Thymus (tissue), 11 donors: ENCODE measurements at regions not wholly inside any gene's neighbourhood (a gene's known extent, or its start where the extent isn't known, plus 50 kb on each side); places are given as distances from the start of the nearest gene placed in this dataset.
"Not testable (repeated sequence)": the region's sequence is repeated elsewhere in the genome, so short reads cannot be mapped to it uniquely, and the experiment has no call there.

Experiments
- DNase-seq, 9 donors: peaks; one replicate each; pipeline ENCODE4 v3.0.0-alpha.2; 2013; ENCODE audit warnings: low spot score in 9 of 9, low read depth in 6 of 9, missing footprints in 1 of 9
- H3K27ac ChIP-seq, 2 donors: one replicate each; pipeline ENCODE4 v1.5.1; 2013; ENCODE audit warnings: control low read depth in 1 of 2, low read depth in 1 of 2, low read length in 1 of 2, mild to moderate bottlenecking in 1 of 2, moderate library complexity in 1 of 2
- H3K27me3 ChIP-seq, 2 donors: one replicate each; pipeline ENCODE4 v1.5.1; 2013; ENCODE audit warnings: low read length in 1 of 2; ENCODE audit not compliant: control insufficient read depth in 2 of 2, insufficient read depth in 1 of 2
- H3K36me3 ChIP-seq, 2 donors: one replicate each; pipeline ENCODE4 v1.5.1; 2013; ENCODE audit warnings: low read length in 1 of 2, mild to moderate bottlenecking in 1 of 2, moderate library complexity in 1 of 2; ENCODE audit not compliant: control insufficient read depth in 2 of 2, insufficient read depth in 2 of 2
- H3K4me1 ChIP-seq, 2 donors: one replicate each; pipeline ENCODE4 v1.5.1; 2013; ENCODE audit warnings: low read length in 2 of 2; ENCODE audit not compliant: control insufficient read depth in 2 of 2, insufficient read depth in 2 of 2
- H3K4me3 ChIP-seq, 2 donors: one replicate each; pipeline ENCODE4 v1.5.1; 2013; ENCODE audit warnings: low read length in 2 of 2, control low read depth in 1 of 2, mild to moderate bottlenecking in 1 of 2
- H3K9me3 ChIP-seq, 2 donors: one replicate each; pipeline ENCODE4 v1.5.1; 2013; ENCODE audit warnings: low read length in 1 of 2, mild to moderate bottlenecking in 1 of 2; ENCODE audit not compliant: control insufficient read depth in 2 of 2, insufficient read depth in 1 of 2
- WGBS: extraction: QIAGEN DNeasy Blood & Tissue Kit; methylation state at CpG from one replicate; pipeline ENCODE4 v1.1.7; 2013; 5-methylcytosine and 5-hydroxymethylcytosine counted together
- donor health status: healthy.

DNA sequence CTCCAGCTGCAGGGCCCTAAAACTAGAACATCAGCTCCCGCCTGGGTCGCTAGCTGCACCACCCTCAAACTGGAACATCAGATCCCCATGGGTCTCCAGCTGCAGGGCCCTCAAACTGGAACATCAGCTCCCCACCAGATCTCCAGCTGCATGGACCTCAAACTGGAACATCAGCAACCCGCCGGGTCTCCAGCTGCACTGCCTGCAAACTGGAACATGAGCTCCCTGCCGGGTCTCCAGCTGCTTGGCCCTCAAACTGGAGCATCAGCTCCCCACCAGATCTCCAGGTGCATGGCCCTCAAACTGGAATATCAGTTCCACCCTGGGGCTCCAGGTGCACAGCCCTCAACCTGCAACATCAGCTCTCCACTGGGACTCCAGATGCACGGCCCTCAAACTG is 82.7 kb downstream of the TFRC start:
- not testable (repeated sequence) for H3K27me3 ChIP-seq, DNase-seq, H3K9me3 ChIP-seq, H3K36me3 ChIP-seq, H3K4me3 ChIP-seq, H3K27ac ChIP-seq, H3K4me1 ChIP-seq
- WGBS, result 97% methylated on average over 6 of the region's 6 CpGs

DNA sequence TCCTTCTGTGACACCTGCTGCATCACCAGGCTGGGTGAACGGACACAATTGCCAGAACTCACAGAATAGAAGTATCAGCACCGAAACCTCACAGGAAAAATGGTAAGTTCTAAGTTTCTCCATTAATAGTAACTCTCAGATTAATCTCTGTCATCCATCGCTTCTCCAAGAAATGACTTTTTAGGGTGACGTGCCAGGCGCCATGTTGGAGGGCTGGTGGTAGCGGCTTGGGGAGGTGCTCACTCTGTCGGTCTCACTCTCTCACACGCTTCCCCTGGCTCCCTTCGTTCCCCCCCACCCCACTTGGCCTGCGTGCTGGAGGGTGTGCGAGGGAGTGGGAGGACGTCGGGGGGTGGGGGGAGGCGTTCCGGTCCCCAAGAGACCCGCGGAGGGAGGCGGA is 85.6 kb downstream of the TFRC start:
- not testable (repeated sequence) for H3K27me3 ChIP-seq, H3K4me3 ChIP-seq, H3K9me3 ChIP-seq, DNase-seq, H3K4me1 ChIP-seq, H3K36me3 ChIP-seq, H3K27ac ChIP-seq
- WGBS, result 90% methylated on average over 9 of the region's 18 CpGs

DNA sequence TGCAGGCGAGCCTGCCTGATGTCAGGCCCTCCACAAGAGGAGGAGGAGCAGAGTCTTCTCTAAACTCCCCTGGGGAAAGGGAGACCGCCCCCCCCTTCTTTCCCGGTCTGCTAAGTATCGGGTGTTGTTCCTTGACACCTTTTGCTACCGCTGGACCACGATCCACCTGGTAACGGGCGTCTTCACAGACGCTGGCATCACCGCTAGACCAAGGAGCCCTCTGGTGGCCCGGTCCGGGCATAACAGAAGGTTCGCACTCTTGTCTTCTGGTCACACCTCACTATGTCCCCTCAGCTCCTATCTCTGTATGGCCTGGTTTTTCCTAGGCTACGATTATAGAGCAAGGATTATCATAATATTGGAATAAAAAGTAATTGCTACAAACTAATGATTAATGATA is 86.0 kb upstream of the TNK2 start:
- peak in 2 of 9 donors; percentile 11 to 44 for DNase-seq
- H3K27me3 ChIP-seq, H3K4me3 ChIP-seq, H3K36me3 ChIP-seq, H3K4me1 ChIP-seq, H3K27ac ChIP-seq, H3K9me3 ChIP-seq: not testable (repeated sequence)
- 47% methylated on average over 13 of the region's 14 CpGs for WGBS

DNA sequence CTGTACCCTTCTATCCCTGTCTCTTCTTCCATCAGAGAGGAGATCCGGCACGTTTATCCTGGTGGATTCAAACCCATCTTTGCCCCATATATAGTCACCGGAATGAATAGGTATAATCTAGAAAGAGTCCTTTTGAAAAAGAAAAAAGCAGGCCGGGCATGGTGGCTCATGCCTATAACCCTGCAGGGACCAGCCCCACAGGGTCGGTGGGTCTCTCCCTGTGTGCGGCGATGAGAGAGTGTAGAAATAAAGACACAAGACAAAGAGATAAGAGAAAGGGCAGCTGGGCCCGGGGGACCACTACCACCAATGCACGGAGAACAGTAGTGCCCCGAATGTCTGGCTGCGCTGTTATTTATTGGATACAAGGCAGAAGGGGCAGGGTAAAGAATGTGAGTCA is 85.3 kb upstream of the TNK2 start:
- not testable (repeated sequence) for DNase-seq, H3K4me1 ChIP-seq, H3K27ac ChIP-seq, H3K4me3 ChIP-seq, H3K36me3 ChIP-seq, H3K27me3 ChIP-seq, H3K9me3 ChIP-seq
- 97% methylated on average over 11 of the region's 11 CpGs for WGBS

DNA sequence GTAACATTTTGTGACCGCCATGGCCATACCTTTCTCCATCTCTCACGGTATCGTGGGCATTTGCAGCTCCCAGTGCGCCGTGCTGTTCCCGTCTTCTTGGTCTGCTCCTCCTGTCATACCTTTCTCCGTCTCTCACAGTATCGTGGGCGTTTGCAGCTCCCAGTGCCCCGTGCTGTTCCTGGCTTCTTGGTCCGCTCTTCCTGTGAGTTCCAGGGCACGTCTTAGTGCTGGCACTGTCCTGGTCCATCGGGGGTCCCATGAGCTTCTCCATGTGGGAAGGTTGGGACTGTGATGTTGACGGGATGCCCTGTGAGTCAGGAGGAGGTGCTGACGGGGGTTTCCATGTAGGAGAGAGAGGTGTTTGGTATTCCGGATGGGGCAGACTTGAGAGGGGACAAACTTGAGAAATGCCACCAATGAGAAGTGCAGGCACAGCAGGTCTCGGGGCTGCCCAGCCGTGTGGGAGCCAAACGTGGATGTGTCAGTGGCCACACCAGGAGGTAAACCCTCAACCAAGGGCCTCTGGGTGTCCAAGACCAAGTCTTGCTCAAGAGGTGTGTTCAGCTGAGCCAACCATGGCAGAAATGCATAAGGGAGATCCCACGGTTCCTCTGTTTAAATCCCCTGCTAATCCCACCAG is 84.7 kb upstream of the TNK2 start:
- WGBS, result 98% methylated on average over 19 of the region's 20 CpGs
- not testable (repeated sequence) for H3K9me3 ChIP-seq, H3K27ac ChIP-seq, H3K4me1 ChIP-seq, DNase-seq, H3K27me3 ChIP-seq, H3K36me3 ChIP-seq, H3K4me3 ChIP-seq

DNA sequence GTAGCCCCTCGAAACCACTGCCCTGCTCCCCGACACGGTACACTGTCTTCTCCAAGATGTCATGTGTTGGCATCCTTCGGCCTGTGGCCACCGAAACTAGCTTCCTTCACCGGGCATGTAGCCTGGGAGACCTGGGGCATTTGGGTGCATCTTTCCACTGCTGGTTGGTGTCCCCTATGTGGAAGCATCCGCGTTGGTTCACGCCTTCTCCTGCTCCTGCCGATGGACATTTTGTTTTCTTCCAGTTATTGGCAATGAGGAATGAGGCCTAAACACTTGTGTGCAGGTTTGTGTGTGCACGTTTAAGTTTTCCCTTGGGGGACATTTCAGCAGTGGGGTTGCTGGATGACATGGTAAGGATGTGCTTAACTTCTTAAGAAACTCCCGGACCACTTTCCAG is 83.6 kb upstream of the TNK2 start:
- H3K4me1 ChIP-seq, DNase-seq, H3K27ac ChIP-seq, H3K4me3 ChIP-seq, H3K27me3 ChIP-seq, H3K36me3 ChIP-seq, H3K9me3 ChIP-seq: not testable (repeated sequence)
- WGBS, result 97% methylated on average over 9 of the region's 12 CpGs

DNA sequence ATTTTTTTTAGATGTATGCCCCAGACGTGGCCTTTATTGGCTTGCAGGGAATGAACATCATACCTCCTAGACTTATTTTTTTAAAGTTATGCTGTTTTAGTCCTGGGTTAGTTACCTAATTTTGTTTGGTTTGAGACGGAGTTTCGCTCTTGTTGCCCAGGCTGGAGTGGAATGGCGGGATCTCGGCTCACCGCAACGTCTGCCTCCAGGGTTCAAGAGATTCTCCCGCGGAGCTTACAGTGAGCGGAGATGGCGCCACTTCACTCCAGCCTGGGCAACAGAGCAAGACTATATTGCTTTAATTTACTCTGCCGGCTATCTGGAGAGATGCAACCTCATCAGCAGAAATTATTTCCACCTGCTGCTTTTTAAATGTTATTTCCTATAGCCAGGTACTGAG is 82.9 kb upstream of the TNK2 start:
- 97% methylated on average over 12 of the region's 12 CpGs for WGBS
- H3K27ac ChIP-seq, H3K4me1 ChIP-seq, DNase-seq, H3K27me3 ChIP-seq, H3K36me3 ChIP-seq, H3K9me3 ChIP-seq, H3K4me3 ChIP-seq: not testable (repeated sequence)

DNA sequence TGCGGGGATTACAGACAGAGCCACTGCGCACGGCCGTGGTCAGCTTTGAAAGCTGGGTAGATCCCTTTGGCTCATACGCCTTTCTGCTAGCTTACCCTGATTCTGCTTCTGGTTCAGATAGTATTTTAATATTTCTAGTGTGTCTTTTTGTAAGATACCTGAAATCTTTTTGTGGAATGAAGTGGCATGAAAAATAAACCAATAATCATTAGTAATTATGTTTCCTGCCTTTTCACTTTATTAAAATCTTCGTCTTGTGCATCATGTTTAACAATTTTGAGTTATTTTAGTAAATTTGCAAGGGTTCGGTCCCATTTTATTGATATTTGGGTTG is 82.5 kb upstream of the TNK2 start:
- H3K27me3 ChIP-seq, DNase-seq, H3K4me1 ChIP-seq, H3K27ac ChIP-seq, H3K9me3 ChIP-seq, H3K36me3 ChIP-seq: not testable (repeated sequence)
- peak overlapping the region; percentile 63 to 67 for H3K4me3 ChIP-seq
- 56% methylated on average over 7 of the region's 7 CpGs for WGBS

DNA sequence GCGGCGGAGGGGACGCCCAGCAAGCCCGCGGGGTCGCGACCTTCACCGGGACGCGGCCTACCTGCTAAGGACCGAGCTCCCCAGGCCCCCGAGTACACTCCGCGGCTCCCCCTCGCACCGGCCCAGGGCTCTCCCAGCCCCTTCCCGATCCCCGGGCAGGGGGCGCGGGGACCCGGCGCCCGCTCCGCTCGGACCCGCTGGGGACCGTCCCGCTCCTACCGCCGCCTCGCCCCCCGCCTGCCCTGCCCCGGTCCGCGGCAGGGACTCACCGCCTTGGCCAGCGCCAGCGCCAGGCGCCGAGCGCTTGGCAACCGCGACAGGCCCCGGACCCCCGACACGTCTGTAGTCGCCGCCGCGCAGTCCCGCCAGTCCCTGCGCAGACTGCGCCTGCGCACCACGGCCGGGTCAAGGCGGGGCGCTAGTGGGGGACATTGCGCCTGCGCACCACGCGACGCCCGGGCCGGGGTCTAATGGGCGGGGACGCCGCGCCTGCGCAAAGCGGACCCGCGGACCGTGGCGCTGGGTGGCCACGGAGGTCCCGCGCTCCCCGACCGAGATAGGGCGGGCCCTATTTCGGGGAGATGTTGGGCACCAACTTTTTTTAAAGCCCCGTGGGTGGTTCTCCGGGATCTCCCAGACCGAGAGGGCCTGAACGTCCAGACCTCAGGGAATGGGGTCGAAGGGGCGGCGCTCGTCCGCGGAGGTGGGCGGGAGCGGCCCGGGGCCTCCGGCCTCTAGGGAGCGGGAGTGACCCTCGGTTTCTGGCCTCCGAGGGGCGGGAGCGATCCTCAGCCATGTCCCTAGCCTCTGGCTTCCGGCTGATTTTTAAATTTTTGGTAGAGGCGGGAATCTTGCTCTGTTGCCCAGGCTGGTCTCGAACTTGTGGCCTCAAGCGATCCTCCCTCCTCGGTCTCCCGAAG is 81.8 kb upstream of the TNK2 start:
- H3K36me3 ChIP-seq, H3K4me1 ChIP-seq, H3K9me3 ChIP-seq, H3K27me3 ChIP-seq: not testable (repeated sequence)
- peak overlapping the region; percentile 14 to 42 for H3K27ac ChIP-seq
- 2% methylated on average over 90 of the region's 107 CpGs for WGBS
- peak overlapping the region; percentile 63 to 67 for H3K4me3 ChIP-seq
- peak; percentile 30 to 88 (median 74) for DNase-seq
